GM19467 (cell line): ENCODE measurements at regions not wholly inside any gene's neighbourhood (a gene's known extent, or its start where the extent isn't known, plus 50 kb on each side); places are given as distances from the start of the nearest gene placed in this dataset.

Experiments used
- ATAC-seq: cut with Tn5 transposase; IDR thresholded peaks from one replicate; pipeline ENCODE4 v1.9.1; 2021; ENCODE audit warnings: mild to moderate bottlenecking, moderate library complexity; ENCODE audit not compliant: unreplicated experiment

DNA sequence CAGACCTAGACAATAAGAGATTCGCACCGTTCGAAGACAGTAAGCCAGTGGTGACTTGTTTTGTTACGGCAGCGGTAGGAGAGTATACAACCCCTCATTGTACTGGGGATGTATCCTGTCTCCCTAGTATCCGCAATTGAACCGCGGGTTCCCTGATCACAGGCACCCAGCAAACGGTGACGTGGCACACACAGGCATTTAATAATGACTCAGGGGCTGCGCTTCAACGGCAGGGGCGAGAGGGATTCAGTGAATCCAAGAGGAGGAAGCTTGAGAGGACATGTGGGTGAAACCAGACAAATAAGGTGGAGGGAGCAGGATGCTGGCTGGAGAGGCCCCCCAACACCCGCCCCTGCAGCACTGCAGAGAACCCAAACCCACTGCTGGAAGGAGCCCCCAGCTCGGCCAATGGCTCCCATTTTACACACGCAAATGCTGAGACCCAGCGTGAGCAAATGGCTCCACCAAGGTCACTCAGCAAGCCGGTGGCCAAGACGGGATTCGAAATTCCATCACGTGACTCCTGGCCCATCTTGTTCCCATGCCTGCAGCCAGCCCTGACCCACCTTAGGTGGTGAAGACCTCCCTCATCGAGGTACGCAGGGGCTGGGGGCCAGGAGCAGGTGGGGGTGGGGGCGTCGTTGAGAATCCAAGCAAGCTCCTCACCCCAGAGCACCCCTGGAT, 149.9 kb downstream of the SYF2 start:
- ATAC-seq: no peak

DNA sequence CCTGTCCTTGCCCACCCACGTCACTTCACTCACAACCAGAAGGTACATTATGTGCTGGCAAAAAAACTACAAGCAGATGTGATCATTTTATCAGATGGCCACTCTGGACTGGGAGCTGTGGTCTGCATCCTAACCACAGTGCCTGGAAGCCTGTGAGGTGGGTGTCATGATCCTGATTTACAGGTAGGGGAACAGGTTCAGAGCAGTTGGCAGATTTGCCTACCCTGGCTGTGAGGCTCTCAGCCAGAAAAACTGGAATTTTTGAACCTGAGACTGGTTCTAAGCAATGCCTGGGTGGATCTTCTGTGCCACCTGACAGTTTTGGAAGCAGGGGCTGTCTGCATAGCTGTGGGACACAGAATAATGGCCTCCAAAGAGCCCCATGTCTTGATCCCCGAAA, 150.8 kb downstream of the SYF2 start:
- ATAC-seq: no peak

- ATAC-seq: no peak
Observed at GRCh38 chr1:25080294-25081209, 150.5 kb upstream of the RUNX3 start.

GRCh38 chr1:25079048-25079447, 149.0 kb upstream of the RUNX3 start:
- no peak for ATAC-seq

GRCh38 chr1:25074351-25075227, 144.5 kb upstream of the RUNX3 start:
- no peak for ATAC-seq

GRCh38 chr1:25073640-25074270, 143.7 kb upstream of the RUNX3 start:
- ATAC-seq: no peak

- ATAC-seq: no peak
Observed at GRCh38 chr1:25072461-25072860, 142.4 kb upstream of the RUNX3 start.

DNA sequence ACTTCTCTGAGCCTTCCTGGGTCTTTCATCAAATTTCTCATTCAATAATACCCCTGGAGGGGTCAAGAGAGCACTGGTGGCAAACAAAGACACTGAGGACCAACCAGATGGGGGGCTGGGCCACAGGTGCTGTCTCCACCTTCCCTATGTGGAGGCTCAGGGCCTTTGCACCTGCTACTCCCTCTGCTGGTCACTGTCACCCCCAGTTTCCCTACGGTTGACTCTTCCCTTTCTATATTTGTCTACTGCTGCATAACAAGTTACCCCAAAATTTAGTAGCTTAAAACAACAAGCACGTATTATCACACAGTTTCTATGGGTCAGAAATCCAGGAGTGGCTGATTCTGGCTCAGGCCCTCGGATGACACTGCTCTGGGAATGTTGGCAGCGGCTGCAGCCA, 138.8 kb upstream of the RUNX3 start:
- no peak for ATAC-seq

DNA sequence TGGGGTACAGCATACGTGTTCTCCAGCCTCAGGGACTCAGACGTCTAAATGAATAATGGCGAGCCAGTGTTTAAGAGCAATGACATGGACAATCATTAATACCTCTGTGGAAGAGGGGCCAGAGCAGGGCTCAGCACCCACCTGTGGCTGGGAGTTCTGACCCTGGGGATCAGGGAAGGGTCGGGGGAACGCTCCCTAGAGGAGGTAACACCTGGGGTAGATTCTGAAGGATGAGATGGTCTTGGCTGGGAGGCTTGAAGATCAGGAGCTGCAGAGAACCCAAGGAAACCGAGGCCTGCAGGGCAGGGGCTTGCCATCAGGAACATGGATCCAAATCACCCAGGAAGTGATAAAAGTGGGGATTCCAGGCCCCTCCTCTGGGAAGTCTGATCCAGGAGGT, 138.2 kb upstream of the RUNX3 start:
- ATAC-seq: no peak

DNA sequence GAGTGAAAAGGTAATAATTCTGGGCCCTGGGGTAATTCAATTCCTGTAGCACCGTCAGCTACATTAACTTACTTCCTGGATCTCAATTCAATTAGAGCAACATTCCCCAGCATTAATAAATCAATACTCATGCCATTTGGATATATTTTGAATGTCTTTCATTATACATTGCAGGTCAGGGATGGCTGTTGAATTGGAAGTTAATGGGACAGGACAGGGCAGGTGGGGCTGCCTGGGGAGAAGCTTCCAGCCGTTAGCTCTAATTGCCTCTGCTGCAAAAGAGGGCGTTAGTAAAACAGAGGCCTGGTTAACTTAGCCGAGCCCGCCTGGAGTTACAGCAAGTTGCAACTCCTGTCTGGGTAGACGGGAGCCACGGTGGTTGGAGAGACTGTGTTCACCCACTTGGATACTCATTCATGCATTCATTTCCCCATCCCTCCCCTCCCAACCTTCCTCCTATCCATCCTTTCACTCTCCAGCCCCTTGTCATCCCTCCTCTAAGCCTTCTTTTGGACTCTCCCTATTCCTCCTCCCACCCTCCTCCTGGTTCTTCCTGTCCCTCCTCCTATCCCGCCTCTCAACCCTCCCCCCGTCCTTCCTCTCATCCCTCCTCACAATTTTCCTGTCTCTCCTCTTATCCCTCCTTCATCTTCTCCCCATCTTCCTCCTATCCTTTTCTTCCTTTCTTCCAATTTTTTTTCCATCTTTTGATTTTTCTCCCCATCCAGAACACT, 137.6 kb upstream of the RUNX3 start:
- ATAC-seq: no peak

DNA sequence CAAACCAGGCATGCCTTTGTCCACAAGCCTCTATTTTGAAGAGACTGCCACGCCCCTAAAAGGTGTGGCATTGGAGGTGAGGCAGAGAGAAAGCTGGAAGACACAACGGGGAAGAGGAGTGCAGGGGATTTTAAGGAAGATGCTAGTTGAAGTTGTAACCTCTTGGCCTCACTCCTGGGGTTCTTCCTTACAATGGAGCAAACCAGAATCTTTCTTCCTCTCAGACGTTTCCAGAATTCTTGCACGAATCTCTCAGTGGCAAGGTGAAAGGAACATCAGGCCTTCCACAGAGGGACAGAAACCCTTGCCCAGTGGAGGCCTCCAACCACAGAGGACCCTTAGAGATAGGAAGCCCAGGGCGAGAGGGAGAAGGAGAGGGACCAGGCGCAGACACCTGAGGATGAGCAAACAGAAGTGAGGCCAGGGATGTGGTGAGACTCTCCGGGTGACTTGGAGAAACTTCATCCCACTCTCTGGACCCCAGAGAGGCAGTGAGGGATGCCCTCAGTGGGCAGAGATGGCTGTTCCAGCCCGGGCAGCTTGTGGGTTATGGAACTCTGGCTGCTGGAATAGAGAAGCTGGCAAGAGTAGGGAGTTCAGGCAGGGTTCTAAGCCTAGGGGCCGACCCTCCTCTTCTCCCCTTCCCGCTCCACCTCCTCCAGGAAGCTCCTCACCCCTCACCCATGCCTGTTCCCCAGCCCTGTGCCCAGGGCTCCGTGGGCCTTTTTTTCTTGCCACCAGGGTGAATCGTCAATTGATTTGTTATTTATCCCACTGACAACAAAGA, 136.8 kb upstream of the RUNX3 start:
- ATAC-seq: no peak

GRCh38 chr1:25066256-25066655, 136.2 kb upstream of the RUNX3 start:
- no peak for ATAC-seq

GRCh38 chr1:25065795-25066238, 135.7 kb upstream of the RUNX3 start:
- no peak for ATAC-seq

DNA sequence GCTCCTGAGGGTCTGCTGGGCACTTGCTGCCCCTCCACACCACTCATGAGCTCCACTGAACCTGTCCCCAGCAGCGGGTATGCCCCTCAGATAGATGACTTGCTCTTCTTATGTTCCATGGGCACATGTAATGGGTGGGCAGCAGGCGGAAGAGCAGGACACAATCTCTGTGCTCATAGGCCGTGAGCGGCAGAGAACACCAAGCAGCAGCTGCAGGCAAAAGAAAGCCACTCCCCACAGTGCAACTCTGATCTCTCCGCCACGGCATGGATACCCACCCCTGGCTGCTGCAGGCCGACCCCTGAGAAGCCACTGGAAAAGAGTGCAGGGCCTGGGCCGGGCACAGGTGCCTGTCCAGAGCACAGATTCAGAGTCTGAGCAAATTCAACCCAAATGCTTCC, 135.2 kb upstream of the RUNX3 start:
- ATAC-seq: no peak

- ATAC-seq: no peak
Observed at GRCh38 chr1:25064465-25065240, 134.6 kb upstream of the RUNX3 start.

- no peak for ATAC-seq
Observed at GRCh38 chr1:25063591-25064416, 133.7 kb upstream of the RUNX3 start.

- no peak for ATAC-seq
Observed at GRCh38 chr1:25062621-25063255, 132.7 kb upstream of the RUNX3 start.
